ENCODE measurements at regions not wholly inside any gene's neighbourhood (a gene's known extent, or its start where the extent isn't known, plus 50 kb on each side); places are given as distances from the start of the nearest gene placed in this dataset.

DNA sequence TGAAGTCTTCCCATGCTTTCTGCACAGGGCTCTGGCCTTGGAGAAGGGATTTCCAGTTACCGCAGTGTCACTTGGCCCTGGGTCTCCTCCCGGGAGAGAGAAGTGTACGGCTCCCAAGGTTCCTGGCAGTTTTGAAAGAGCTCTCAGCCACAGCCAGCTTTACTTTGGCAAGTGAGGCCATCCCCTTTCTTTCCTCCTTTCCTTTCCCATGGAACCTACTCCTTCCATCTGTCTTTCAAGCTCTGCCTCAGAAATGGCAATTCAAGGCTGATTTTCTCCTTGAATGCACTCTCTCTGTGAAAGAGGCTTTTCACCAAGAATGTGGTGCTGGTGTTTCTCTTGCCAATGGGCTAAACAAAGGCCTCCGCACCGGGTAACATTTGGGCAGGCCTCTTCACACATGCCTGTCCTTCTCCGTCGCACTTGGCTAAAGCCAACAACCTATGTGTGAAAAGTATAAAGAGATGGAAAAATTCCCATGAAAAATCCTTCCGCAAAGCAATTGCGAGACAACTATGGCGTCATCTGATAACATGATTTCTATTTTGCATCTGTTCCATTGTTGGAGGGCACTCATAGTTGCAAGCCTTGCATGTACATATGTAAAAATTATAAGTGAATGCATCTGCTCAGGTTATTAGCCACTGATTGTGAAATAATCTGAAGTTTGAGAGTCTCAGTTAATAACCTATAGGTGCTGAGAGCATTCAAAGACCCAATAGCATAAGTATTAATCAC is 125.4 kb downstream of the PFKFB3 start:
- H3K27me3 Mint-ChIP-seq, result no peaks in the 10 kb centered on the region
- H3K9me3 Mint-ChIP-seq, result no peaks in the 10 kb centered on the region
- ATAC-seq (ENCODE audit: low read depth in 2 of 2) (no peak), DNase-seq (no peak)
- H3K4me1 Mint-ChIP-seq, result peaks cover 20 to 39% (median 30%) of the 10 kb centered on the region in 3 donors
- peaks cover 0 to under 1% of the 10 kb centered on the region in 2 donors for H3K36me3 Mint-ChIP-seq
- peak overlapping the region; percentile 59 to 85 (median 76) for H3K4me3 Mint-ChIP-seq
- peak overlapping the region in 5 of 6 donors; percentile 60 to 92 (median 82) for H3K27ac Mint-ChIP-seq

- Mint-ChIP-seq H3K27ac (peak overlapping the region in 5 of 6 donors; percentile 60 to 92 (median 82)), H3K4me3 (peak overlapping the region; percentile 59 to 85 (median 76)), H3K9me3 (peaks cover under 1 to 7% (median 5%) of the 10 kb centered on the region in 7 donors), H3K27me3 (peaks cover 0 to 5% (median 0%) of the 10 kb centered on the region in 3 donors), H3K4me1 (peaks cover 20 to 39% (median 30%) of the 10 kb centered on the region in 3 donors), H3K36me3 (peaks cover 7 to 8% of the 10 kb centered on the region in 2 donors)
- ATAC-seq (ENCODE audit: low read depth in 2 of 2), result peak; percentile 78 to 82
- peak; percentile 48 for DNase-seq
Observed at GRCh38 chr10:6328699-6329423, 126.1 kb downstream of the PFKFB3 start.

DNA sequence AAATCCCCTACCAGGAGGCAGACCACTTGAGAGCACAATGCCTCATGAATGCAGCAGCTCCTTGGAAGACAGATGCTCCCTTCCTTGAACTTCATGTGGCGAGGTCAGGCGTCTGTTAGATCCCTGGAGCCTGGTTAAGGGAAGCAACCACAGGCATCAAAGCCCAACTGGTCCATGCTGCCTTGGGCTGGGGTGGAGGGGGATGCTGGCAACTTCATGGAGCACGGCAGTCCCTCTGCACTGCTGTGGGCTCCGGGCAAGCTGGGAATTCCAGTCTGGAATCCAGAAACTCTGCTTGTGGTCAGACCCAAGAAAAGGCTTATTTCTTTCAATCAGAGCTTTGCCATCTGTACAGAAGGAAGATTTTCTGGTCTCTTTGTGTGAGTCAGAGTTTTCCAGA is 130.4 kb downstream of the PFKFB3 start:
- Mint-ChIP-seq H3K4me3 (no peak overlapping the region), H3K27me3 (peaks cover 0 to 9% (median 5%) of the 10 kb centered on the region in 3 donors), H3K4me1 (peaks cover 23 to 29% (median 23%) of the 10 kb centered on the region in 3 donors), H3K27ac (no peak overlapping the region), H3K36me3 (peaks cover 11 to 14% of the 10 kb centered on the region in 2 donors), H3K9me3 (peaks cover 4 to 13% (median 6%) of the 10 kb centered on the region in 7 donors)
- DNase-seq (no peak), ATAC-seq (ENCODE audit: low read depth in 2 of 2) (no peak)

DNA sequence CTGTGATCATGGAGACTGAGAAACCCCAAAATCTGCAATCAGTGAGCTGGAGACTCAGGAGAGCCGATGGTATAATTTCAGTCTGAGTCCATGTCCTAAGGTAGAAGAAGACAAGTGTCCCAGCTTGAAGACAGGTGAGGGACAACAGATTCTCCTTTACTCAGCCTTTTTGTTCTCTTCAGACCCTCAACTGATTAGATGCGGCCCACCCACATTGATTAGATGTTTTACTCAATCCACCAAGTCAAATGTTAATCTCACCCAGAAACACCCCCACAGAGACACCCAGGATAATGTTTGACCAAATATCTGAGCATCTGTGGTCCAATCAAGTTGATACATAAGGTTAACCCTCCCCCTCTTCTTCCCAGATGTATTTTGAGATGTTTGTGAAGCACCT is 131.2 kb downstream of the PFKFB3 start:
- H3K27ac Mint-ChIP-seq, result peak overlapping the region in 1 of 6 donors; percentile 89
- ATAC-seq (ENCODE audit: low read depth in 2 of 2), result no peak
- no peak for DNase-seq
- peaks cover 11 to 14% of the 10 kb centered on the region in 2 donors for H3K36me3 Mint-ChIP-seq
- peaks cover 14 to 23% (median 14%) of the 10 kb centered on the region in 3 donors for H3K4me1 Mint-ChIP-seq
- no peak overlapping the region for H3K4me3 Mint-ChIP-seq
- H3K27me3 Mint-ChIP-seq, result peaks cover 0 to 14% (median 5%) of the 10 kb centered on the region in 3 donors
- H3K9me3 Mint-ChIP-seq, result peaks cover 4 to 13% (median 6%) of the 10 kb centered on the region in 7 donors

- Mint-ChIP-seq H3K36me3 (peaks cover 11 to 14% of the 10 kb centered on the region in 2 donors), H3K27ac (peak overlapping the region in 2 of 6 donors; percentile 21 to 93), H3K4me1 (peaks cover 2 to 13% (median 4%) of the 10 kb centered on the region in 3 donors), H3K9me3 (peaks cover 4 to 13% (median 6%) of the 10 kb centered on the region in 7 donors), H3K4me3 (no peak overlapping the region), H3K27me3 (peaks cover 5 to 26% (median 5%) of the 10 kb centered on the region in 3 donors)
- DNase-seq, result no peak
- ATAC-seq (ENCODE audit: low read depth in 2 of 2), result no peak
Observed at GRCh38 chr10:6336016-6336415, 133.3 kb downstream of the PFKFB3 start.

GRCh38 chr10:6337382-6337781 is 134.7 kb downstream of the PFKFB3 start:
- H3K9me3 Mint-ChIP-seq, result peaks cover 4 to 13% (median 6%) of the 10 kb centered on the region in 7 donors
- H3K27me3 Mint-ChIP-seq, result peaks cover 5 to 26% (median 5%) of the 10 kb centered on the region in 3 donors
- ATAC-seq (ENCODE audit: low read depth in 2 of 2) (no peak), DNase-seq (no peak)
- H3K36me3 Mint-ChIP-seq, result peaks cover 11 to 14% of the 10 kb centered on the region in 2 donors
- H3K4me1 Mint-ChIP-seq, result peaks cover 2 to 6% (median 4%) of the 10 kb centered on the region in 3 donors
- no peak overlapping the region for H3K4me3 Mint-ChIP-seq
- no peak overlapping the region for H3K27ac Mint-ChIP-seq

- Mint-ChIP-seq H3K4me3 (no peak overlapping the region), H3K4me1 (peaks cover 2 to 13% (median 4%) of the 10 kb centered on the region in 3 donors), H3K9me3 (peaks cover 4 to 12% (median 6%) of the 10 kb centered on the region in 7 donors), H3K36me3 (peaks cover 10 to 11% of the 10 kb centered on the region in 2 donors), H3K27ac (no peak overlapping the region), H3K27me3 (peaks cover 5 to 30% (median 5%) of the 10 kb centered on the region in 3 donors)
- DNase-seq (no peak), ATAC-seq (ENCODE audit: low read depth in 2 of 2) (no peak)
Observed at GRCh38 chr10:6338361-6338760, 135.6 kb downstream of the PFKFB3 start.

- no peak overlapping the region for H3K4me3 Mint-ChIP-seq
- H3K27ac Mint-ChIP-seq, result no peak overlapping the region
- H3K36me3 Mint-ChIP-seq, result no peaks in the 10 kb centered on the region
- DNase-seq (no peak), ATAC-seq (ENCODE audit: low read depth in 2 of 2) (no peak)
- peaks cover 5 to 35% (median 5%) of the 10 kb centered on the region in 3 donors for H3K27me3 Mint-ChIP-seq
- H3K4me1 Mint-ChIP-seq, result peaks cover 2 to 15% (median 4%) of the 10 kb centered on the region in 3 donors
- peaks cover 0 to 3% (median 0%) of the 10 kb centered on the region in 7 donors for H3K9me3 Mint-ChIP-seq
Observed at GRCh38 chr10:6339891-6340290, 137.2 kb downstream of the PFKFB3 start.

GRCh38 chr10:6342096-6342685 is 139.5 kb downstream of the PFKFB3 start:
- peaks cover 0 to 45% (median 9%) of the 10 kb centered on the region in 3 donors for H3K27me3 Mint-ChIP-seq
- no peak for ATAC-seq (ENCODE audit: low read depth in 2 of 2)
- H3K4me3 Mint-ChIP-seq, result no peak overlapping the region
- H3K4me1 Mint-ChIP-seq, result peaks cover 11 to 36% (median 17%) of the 10 kb centered on the region in 3 donors
- no peak overlapping the region for H3K27ac Mint-ChIP-seq
- peaks cover 0 to 5% of the 10 kb centered on the region in 2 donors for H3K36me3 Mint-ChIP-seq
- DNase-seq, result no peak
- H3K9me3 Mint-ChIP-seq, result peaks cover 0 to 6% (median 4%) of the 10 kb centered on the region in 7 donors

DNA sequence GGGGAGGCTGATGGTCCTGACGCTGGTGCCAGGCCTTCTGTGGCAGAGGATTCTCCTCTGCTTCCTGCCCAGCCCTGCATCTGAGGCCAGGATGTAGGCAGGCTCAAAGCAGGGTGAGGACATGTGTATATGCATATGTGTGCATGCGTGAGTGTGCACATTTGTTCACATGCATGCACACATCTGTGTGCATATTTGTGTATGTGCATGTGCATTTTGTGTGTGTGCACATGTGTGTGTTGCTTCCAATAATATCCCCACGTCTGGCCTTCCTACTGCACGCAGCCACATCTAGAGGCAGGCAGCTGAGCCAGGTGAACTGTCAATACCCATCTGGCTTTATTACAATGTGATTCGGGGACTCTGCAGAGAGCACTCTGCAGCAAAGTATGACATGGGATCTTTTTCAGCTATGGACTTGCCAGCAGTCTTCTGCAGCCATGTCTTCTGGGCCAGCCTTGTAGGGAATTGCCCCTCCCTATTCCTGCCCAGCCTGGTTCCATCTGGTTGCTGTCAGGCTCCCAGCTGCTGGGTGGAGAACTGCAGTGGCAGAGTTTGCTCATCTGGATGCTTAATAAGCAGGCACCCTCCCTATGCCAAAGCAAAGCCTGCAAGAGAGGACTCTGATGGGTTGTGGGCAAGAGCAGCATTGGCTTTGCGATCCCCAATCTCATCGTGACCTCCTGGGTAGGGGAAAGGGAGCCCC is 140.7 kb downstream of the PFKFB3 start:
- DNase-seq, result no peak
- ATAC-seq (ENCODE audit: low read depth in 2 of 2), result no peak
- H3K4me1 Mint-ChIP-seq, result peaks cover 24 to 48% (median 30%) of the 10 kb centered on the region in 3 donors
- no peak overlapping the region for H3K27ac Mint-ChIP-seq
- H3K27me3 Mint-ChIP-seq, result peaks cover 0 to 45% (median 9%) of the 10 kb centered on the region in 3 donors
- H3K9me3 Mint-ChIP-seq, result peaks cover 0 to 6% (median 4%) of the 10 kb centered on the region in 7 donors
- H3K4me3 Mint-ChIP-seq, result no peak overlapping the region
- H3K36me3 Mint-ChIP-seq, result peaks cover 0 to 5% of the 10 kb centered on the region in 2 donors

- Mint-ChIP-seq H3K9me3 (peaks cover 0 to 6% (median 2%) of the 10 kb centered on the region in 7 donors), H3K36me3 (peaks cover 0 to 5% of the 10 kb centered on the region in 2 donors), H3K4me1 (peaks cover 40 to 62% (median 50%) of the 10 kb centered on the region in 3 donors), H3K27me3 (peaks cover 0 to 37% (median 4%) of the 10 kb centered on the region in 3 donors), H3K4me3 (no peak overlapping the region), H3K27ac (peak overlapping the region in 4 of 6 donors; percentile 76 to 90 (median 84))
- no peak for ATAC-seq (ENCODE audit: low read depth in 2 of 2)
- no peak for DNase-seq
Observed at GRCh38 chr10:6345404-6345803, 142.7 kb downstream of the PFKFB3 start.

- no peak for DNase-seq
- peak overlapping the region in 3 of 8 donors; percentile 2 to 57 (median 45) for H3K4me3 Mint-ChIP-seq
- H3K9me3 Mint-ChIP-seq, result peaks cover 0 to 6% (median 2%) of the 10 kb centered on the region in 7 donors
- peak overlapping the region in 5 of 6 donors; percentile 80 to 98 (median 94) for H3K27ac Mint-ChIP-seq
- no peak for ATAC-seq (ENCODE audit: low read depth in 2 of 2)
- H3K36me3 Mint-ChIP-seq, result peaks cover 5 to 6% of the 10 kb centered on the region in 2 donors
- H3K27me3 Mint-ChIP-seq, result peaks cover 0 to 39% (median 7%) of the 10 kb centered on the region in 3 donors
- peaks cover 46 to 74% (median 60%) of the 10 kb centered on the region in 3 donors for H3K4me1 Mint-ChIP-seq
Observed at GRCh38 chr10:6346631-6347030, 143.9 kb downstream of the PFKFB3 start.
